Osteocyte (in vitro differentiated cells): ENCODE measurements at regions not wholly inside any gene's neighbourhood (a gene's known extent, or its start where the extent isn't known, plus 50 kb on each side); places are given as distances from the start of the nearest gene placed in this dataset.

ENCODE experiments used
- DNase-seq: peaks from one replicate; pipeline ENCODE4 v3.0.0; 2021; ENCODE audit warnings: mixed read lengths; ENCODE audit not compliant: unreplicated experiment; ENCODE audit errors: extremely low spot score
- H3K27ac Mint-ChIP-seq: one replicate; pipeline ENCODE4 v1.8.0; 2021; ENCODE audit warnings: mild to moderate bottlenecking, mixed read lengths; ENCODE audit not compliant: unreplicated experiment
- H3K27me3 Mint-ChIP-seq: one replicate; pipeline ENCODE4 v1.8.0; 2021; ENCODE audit warnings: mixed read lengths; ENCODE audit not compliant: unreplicated experiment
- H3K36me3 Mint-ChIP-seq: one replicate; pipeline ENCODE4 v1.8.0; 2021; ENCODE audit warnings: mixed read lengths; ENCODE audit not compliant: unreplicated experiment
- H3K4me1 Mint-ChIP-seq: one replicate; pipeline ENCODE4 v1.8.0; 2021; ENCODE audit warnings: mixed read lengths; ENCODE audit not compliant: unreplicated experiment
- H3K4me3 Mint-ChIP-seq: one replicate; pipeline ENCODE4 v1.8.0; 2021; ENCODE audit warnings: mild to moderate bottlenecking, moderate library complexity, mixed read lengths; ENCODE audit not compliant: unreplicated experiment
- H3K9me3 Mint-ChIP-seq: one replicate; pipeline ENCODE4 v1.8.0; 2021; ENCODE audit warnings: mixed read lengths; ENCODE audit not compliant: unreplicated experiment
- CTCF ChIP-seq: fragments of 200-600 bp; sonication (generic); IDR thresholded peaks from 2 replicates; pipeline ENCODE4 v1.5.0; 2021; ENCODE audit warnings: antibody characterized with exemption, mild to moderate bottlenecking, moderate library complexity

GRCh38 chr3:8204331-8204730 lies 297.3 kb upstream of the LMCD1 start:
- DNase-seq, result no peak
- H3K4me1 Mint-ChIP-seq, result peaks cover 27% of the 10 kb centered on the region
- H3K9me3 Mint-ChIP-seq, result peaks cover 4% of the 10 kb centered on the region
- no peak overlapping the region for H3K27ac Mint-ChIP-seq
- no peaks in the 10 kb centered on the region for H3K36me3 Mint-ChIP-seq
- no peak overlapping the region for H3K4me3 Mint-ChIP-seq
- no peak for TF ChIP-seq CTCF
- no peaks in the 10 kb centered on the region for H3K27me3 Mint-ChIP-seq

DNA sequence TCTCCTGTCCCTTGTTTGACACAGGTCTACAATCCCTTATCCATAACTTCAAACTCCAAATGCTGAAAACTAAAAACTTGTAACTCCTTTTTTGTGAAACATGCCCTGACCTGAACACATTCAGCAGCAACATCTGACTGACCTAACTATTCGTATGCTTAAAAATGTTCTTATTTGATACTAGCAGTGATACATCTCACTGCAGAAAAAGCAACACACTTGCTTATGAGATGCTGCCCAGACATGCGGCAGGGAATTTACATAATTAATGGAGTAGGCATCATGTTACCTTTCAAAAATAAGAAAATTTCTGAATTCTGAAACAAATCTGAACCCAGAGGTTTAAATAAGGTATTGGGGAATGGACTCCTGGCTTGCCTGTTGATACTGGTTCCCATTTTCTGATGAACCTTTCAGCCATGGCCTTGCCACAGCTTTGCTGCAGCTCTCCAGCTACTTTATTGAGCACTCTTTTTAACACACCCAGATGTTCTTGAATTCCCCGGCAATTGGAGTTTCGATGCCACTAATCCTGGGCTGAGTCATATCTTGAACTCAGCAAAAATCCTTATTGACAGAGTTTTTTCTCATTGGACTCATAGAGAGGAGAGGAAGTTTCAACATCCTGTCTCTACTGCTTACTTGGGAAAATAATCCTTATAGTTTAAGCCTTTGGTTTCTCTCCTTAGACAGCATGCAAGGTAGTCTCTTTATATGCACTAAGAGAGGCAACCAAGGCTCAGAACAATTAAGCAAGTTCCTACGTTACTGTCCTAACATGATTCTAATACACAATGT lies 296.6 kb upstream of the LMCD1 start:
- no peak for DNase-seq
- Mint-ChIP-seq H3K9me3 (peaks cover 4% of the 10 kb centered on the region), H3K36me3 (no peaks in the 10 kb centered on the region), H3K27ac (no peak overlapping the region), H3K4me1 (peaks cover 27% of the 10 kb centered on the region), H3K4me3 (no peak overlapping the region), H3K27me3 (no peaks in the 10 kb centered on the region)
- TF ChIP-seq CTCF, result no peak

DNA sequence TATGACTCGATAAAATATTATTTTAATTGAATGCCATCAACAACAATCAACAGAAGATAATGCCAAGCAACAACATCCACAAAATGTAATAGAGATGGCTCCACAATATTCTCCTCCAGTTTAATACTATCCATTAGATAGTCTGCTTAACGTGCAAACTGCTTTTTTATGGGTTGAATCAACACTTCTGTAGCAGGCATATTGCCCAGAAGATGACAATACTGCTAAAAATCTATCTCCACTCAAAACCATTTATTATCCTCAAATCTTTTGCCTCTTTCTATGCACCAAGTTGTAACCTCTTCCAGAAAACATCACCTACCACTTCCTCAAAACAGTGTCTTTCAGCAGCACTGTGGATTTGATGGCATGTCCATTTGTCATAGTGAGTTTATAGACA lies 295.7 kb upstream of the LMCD1 start:
- Mint-ChIP-seq H3K36me3 (no peaks in the 10 kb centered on the region), H3K4me3 (no peak overlapping the region), H3K27me3 (no peaks in the 10 kb centered on the region), H3K4me1 (peaks cover 30% of the 10 kb centered on the region), H3K9me3 (peaks cover 4% of the 10 kb centered on the region), H3K27ac (no peak overlapping the region)
- DNase-seq, result no peak
- TF ChIP-seq CTCF, result no peak

DNA sequence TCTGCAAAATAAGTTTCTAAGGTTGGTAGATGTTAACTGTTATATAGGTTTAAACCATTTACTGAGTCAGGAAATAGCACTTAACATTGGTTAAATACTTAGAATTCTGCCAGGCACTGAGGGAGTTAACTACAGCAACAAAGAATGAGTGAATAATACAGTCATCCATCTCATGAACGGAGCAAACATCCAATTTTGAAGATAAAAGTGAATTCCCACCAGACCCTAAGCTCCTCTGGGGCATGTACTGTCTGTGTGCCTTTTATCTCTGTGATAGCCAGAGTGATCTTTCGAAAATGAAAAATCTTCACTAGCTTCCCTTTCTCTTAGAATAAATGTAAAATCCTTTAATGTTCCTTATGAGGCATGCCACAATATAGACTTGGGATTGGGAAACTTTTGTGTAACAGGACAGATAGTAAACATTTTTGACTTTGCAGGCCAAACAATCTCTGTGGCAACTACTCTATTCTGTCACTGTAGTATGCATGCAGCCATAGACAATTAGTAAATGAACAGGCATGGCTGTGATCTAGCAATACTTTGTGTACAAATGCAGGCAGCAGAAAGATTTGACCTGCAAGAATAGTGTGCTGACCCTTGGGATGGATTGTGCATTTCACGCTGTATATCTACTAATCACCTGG lies 294.5 kb upstream of the LMCD1 start:
- no peak for DNase-seq
- no peak for TF ChIP-seq CTCF
- peaks cover 28% of the 10 kb centered on the region for H3K4me1 Mint-ChIP-seq
- no peak overlapping the region for H3K4me3 Mint-ChIP-seq
- peaks cover 4% of the 10 kb centered on the region for H3K9me3 Mint-ChIP-seq
- H3K27me3 Mint-ChIP-seq, result no peaks in the 10 kb centered on the region
- H3K36me3 Mint-ChIP-seq, result no peaks in the 10 kb centered on the region
- H3K27ac Mint-ChIP-seq, result no peak overlapping the region

GRCh38 chr3:8210882-8211341 lies 290.7 kb upstream of the LMCD1 start:
- no peak for DNase-seq
- no peaks in the 10 kb centered on the region for H3K36me3 Mint-ChIP-seq
- peaks cover 4% of the 10 kb centered on the region for H3K9me3 Mint-ChIP-seq
- H3K4me1 Mint-ChIP-seq, result peaks cover 15% of the 10 kb centered on the region
- no peak overlapping the region for H3K27ac Mint-ChIP-seq
- H3K27me3 Mint-ChIP-seq, result no peaks in the 10 kb centered on the region
- H3K4me3 Mint-ChIP-seq, result no peak overlapping the region
- TF ChIP-seq CTCF, result no peak
